Liver (tissue), 3 donors: ENCODE measurements at regions not wholly inside any gene's neighbourhood (a gene's known extent, or its start where the extent isn't known, plus 50 kb on each side); places are given as distances from the start of the nearest gene placed in this dataset.

Source experiments
- CTCF ChIP-seq: fragments of 150-350 bp; IDR thresholded peaks from 2 replicates; pipeline ENCODE4 v1.5.1; 2017; ENCODE audit warnings: improper control_type of control experiment, low read depth, low read length; ENCODE audit not compliant: missing input control
- GABPA ChIP-seq, 2 donors: IDR thresholded peaks in 1 of 2; conservative IDR thresholded peaks in 1 of 2; 2 replicates each; pipeline ENCODE4 v1.6.1; 2016; ENCODE audit warnings: antibody characterized with exemption in 2 of 2, mild to moderate bottlenecking in 1 of 2, moderate library complexity in 1 of 2
- JUND ChIP-seq, 2 donors: IDR thresholded peaks; 2 replicates each; pipeline ENCODE4 v1.6.1; 2016; ENCODE audit warnings: antibody characterized with exemption in 2 of 2
- MAX ChIP-seq: IDR thresholded peaks from 2 replicates; pipeline ENCODE4 v1.6.1; 2016; ENCODE audit warnings: antibody characterized with exemption
- RAD21 ChIP-seq, 2 donors: IDR thresholded peaks; 2 replicates each; pipeline ENCODE4 v1.6.1; 2016; ENCODE audit warnings: antibody characterized with exemption in 2 of 2, mild to moderate bottlenecking in 2 of 2
- donor health status: healthy.
- donor health status: healthy.

GRCh38 chr4:18684932-18685331 is 663.4 kb upstream of the LCORL start:
- TF ChIP-seq CTCF (no peak), JUND (IDR thresholded peaks at IDR 0.05) (no peak), GABPA (IDR thresholded peaks at IDR 0.05 in 1 of 2, conservative IDR thresholded peaks at IDR 0.05 in 1 of 2) (no peak), MAX (no peak), RAD21 (IDR thresholded peaks at IDR 0.05) (no peak)
